Astrocyte (in vitro differentiated cells and primary cell): ENCODE measurements at regions not wholly inside any gene's neighbourhood (a gene's known extent, or its start where the extent isn't known, plus 50 kb on each side); places are given as distances from the start of the nearest gene placed in this dataset.

Source experiments
- DNase-seq: peaks from one replicate; pipeline ENCODE4 v3.0.0-alpha.2; 2010; ENCODE audit warnings: low read depth
- FAIRE-seq: peaks from 2 replicates; lab custom pipeline; 2011; peaks lifted over from hg19 to GRCh38; lab: Jason Lieb, UNC
- H2AFZ ChIP-seq: 2 replicates; pipeline ENCODE4 v1.6.0; 2012; ENCODE audit warnings: low read depth, low read length, inconsistent platforms
- H3K27ac ChIP-seq: 2 replicates; pipeline ENCODE4 v1.5.1; 2011; ENCODE audit warnings: low read depth, low read length, inconsistent platforms
- H3K27me3 ChIP-seq: 2 replicates; pipeline ENCODE4 v1.6.0; 2011; ENCODE audit warnings: low read length, inconsistent platforms; ENCODE audit not compliant: insufficient read depth
- H3K36me3 ChIP-seq: 2 replicates; pipeline ENCODE4 v1.5.1; 2011; ENCODE audit warnings: low read length, inconsistent platforms; ENCODE audit not compliant: insufficient read depth
- H3K4me1 ChIP-seq: 2 replicates; pipeline ENCODE4 v1.5.1; 2011; ENCODE audit warnings: low read length, inconsistent platforms; ENCODE audit not compliant: insufficient read depth
- H3K4me2 ChIP-seq: 2 replicates; pipeline ENCODE4 v1.6.0; 2012; ENCODE audit warnings: low read length, inconsistent platforms
- H3K4me3 ChIP-seq: 2 replicates; pipeline ENCODE4 v1.5.1; 2011; ENCODE audit warnings: low read depth, mild to moderate bottlenecking, low read length, inconsistent platforms; ENCODE audit not compliant: insufficient read depth
- H3K79me2 ChIP-seq: 2 replicates; pipeline ENCODE4 v1.6.0; 2012; ENCODE audit warnings: mild to moderate bottlenecking, low read length, inconsistent platforms; ENCODE audit not compliant: insufficient read depth
- H3K9ac ChIP-seq: 2 replicates; pipeline ENCODE4 v1.6.0; 2012; ENCODE audit warnings: mild to moderate bottlenecking, low read length, inconsistent platforms
- H3K9me3 ChIP-seq: 2 replicates; pipeline ENCODE4 v1.5.1; 2012; ENCODE audit warnings: low read depth, mild to moderate bottlenecking, low read length, inconsistent platforms; ENCODE audit not compliant: insufficient read depth
- H4K20me1 ChIP-seq: 2 replicates; pipeline ENCODE4 v1.6.0; 2012; ENCODE audit warnings: low read length, inconsistent platforms; ENCODE audit not compliant: insufficient read depth
- H3K27ac Mint-ChIP-seq: one replicate; pipeline ENCODE4 v1.8.0; 2021; ENCODE audit warnings: mild to moderate bottlenecking, mixed read lengths; ENCODE audit not compliant: unreplicated experiment
- H3K27me3 Mint-ChIP-seq: one replicate; pipeline ENCODE4 v1.8.0; 2021; ENCODE audit warnings: low read depth, mixed read lengths; ENCODE audit not compliant: unreplicated experiment
- H3K36me3 Mint-ChIP-seq: one replicate; pipeline ENCODE4 v1.8.0; 2021; ENCODE audit warnings: low read depth, mixed read lengths; ENCODE audit not compliant: unreplicated experiment
- H3K4me1 Mint-ChIP-seq: one replicate; pipeline ENCODE4 v1.8.0; 2021; ENCODE audit warnings: low read depth, mixed read lengths; ENCODE audit not compliant: unreplicated experiment
- H3K4me3 Mint-ChIP-seq: one replicate; pipeline ENCODE4 v1.8.0; 2021; ENCODE audit warnings: mild to moderate bottlenecking, moderate library complexity, mixed read lengths; ENCODE audit not compliant: unreplicated experiment
- H3K9me3 Mint-ChIP-seq: one replicate; pipeline ENCODE4 v1.8.0; 2021; ENCODE audit warnings: mild to moderate bottlenecking, mixed read lengths; ENCODE audit not compliant: unreplicated experiment
- EZH2 ChIP-seq: IDR thresholded peaks from 2 replicates; pipeline ENCODE4 v1.6.1; 2012; ENCODE audit warnings: mild to moderate bottlenecking, low read length, inconsistent platforms; ENCODE audit not compliant: insufficient read depth
- TF ChIP-seq, protein P1 (sequence below): IDR thresholded peaks from 2 replicates; pipeline ENCODE4 v1.5.1; 2011; ENCODE audit warnings: low read depth, mild to moderate bottlenecking, inconsistent platforms, low read length, moderate library complexity; ENCODE audit not compliant: insufficient read depth

DNA sequence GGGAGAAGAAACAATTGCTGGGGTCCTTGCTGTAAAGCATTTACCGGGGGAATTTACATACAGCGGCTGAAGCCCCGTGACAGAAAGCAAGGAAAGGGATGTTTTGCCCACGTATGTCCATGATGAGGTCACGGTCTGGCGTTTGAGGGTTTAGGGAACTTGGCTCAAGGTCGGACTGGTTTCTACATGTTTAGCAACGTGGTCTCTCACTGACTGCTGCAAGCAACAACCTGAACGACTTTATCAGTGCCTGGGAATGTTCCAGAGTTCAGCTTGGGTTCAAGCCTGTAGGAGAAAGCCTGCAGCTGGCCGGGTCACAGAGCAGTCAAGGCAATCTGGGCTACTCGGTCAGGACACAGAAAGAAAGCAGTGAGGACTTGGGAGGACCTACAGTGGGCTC lies 323.3 kb downstream of the AJAP1 start:
- no peak for TF ChIP-seq EZH2
- TF ChIP-seq, protein P1, sequence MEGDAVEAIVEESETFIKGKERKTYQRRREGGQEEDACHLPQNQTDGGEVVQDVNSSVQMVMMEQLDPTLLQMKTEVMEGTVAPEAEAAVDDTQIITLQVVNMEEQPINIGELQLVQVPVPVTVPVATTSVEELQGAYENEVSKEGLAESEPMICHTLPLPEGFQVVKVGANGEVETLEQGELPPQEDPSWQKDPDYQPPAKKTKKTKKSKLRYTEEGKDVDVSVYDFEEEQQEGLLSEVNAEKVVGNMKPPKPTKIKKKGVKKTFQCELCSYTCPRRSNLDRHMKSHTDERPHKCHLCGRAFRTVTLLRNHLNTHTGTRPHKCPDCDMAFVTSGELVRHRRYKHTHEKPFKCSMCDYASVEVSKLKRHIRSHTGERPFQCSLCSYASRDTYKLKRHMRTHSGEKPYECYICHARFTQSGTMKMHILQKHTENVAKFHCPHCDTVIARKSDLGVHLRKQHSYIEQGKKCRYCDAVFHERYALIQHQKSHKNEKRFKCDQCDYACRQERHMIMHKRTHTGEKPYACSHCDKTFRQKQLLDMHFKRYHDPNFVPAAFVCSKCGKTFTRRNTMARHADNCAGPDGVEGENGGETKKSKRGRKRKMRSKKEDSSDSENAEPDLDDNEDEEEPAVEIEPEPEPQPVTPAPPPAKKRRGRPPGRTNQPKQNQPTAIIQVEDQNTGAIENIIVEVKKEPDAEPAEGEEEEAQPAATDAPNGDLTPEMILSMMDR = no peak
- DNase-seq (no peak), FAIRE-seq (no peak)
- peaks cover 27% of the 10 kb centered on the region for H3K27me3 Mint-ChIP-seq
- Histone ChIP-seq H3K4me3 (no peak overlapping the region), H3K9ac (no peak overlapping the region), H3K4me1 (no peaks in the 10 kb centered on the region), H3K36me3 (no peaks in the 10 kb centered on the region), H3K27me3 (no peaks in the 10 kb centered on the region), H3K4me2 (no peak overlapping the region), H2AFZ (no peak overlapping the region), H4K20me1 (no peaks in the 10 kb centered on the region), H3K27ac (no peak overlapping the region), H3K9me3 (peaks cover 5% of the 10 kb centered on the region), H3K79me2 (no peaks in the 10 kb centered on the region)
- no peak overlapping the region for H3K4me3 Mint-ChIP-seq
- no peaks in the 10 kb centered on the region for H3K9me3 Mint-ChIP-seq
- no peaks in the 10 kb centered on the region for H3K36me3 Mint-ChIP-seq
- H3K27ac Mint-ChIP-seq = no peak overlapping the region
- H3K4me1 Mint-ChIP-seq = no peaks in the 10 kb centered on the region

DNA sequence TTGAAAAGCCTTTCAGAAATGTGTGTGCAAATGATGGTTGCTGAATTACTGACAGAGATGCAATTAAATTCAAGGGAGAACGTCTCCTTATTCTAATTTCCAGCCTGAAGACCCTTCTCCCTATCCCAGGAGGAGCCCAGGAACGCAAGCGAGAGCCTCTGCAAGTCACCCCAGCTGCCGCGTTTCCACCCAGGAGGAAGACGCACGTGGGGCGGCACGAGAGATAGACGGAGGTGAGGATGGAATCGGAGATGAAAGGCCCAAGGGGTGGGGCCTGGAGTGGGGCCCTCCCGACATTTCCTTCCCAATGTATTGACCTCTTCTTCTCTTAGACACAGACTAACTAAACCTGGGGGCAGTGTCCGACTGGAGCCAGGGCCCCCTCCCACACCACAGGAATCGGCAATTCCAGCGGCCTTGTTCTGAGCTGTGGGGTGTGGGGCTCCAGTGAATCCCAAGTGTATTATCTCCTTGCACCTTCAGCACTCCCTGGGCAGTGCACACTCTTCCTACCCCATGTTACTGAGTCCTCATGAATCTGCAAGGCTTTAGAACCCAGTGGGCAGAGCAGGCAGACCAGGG lies 322.5 kb downstream of the AJAP1 start:
- DNase-seq (no peak), FAIRE-seq (no peak)
- H3K4me3 Mint-ChIP-seq = no peak overlapping the region
- no peaks in the 10 kb centered on the region for H3K4me1 ChIP-seq
- H3K4me3 ChIP-seq = no peak overlapping the region
- H3K79me2 ChIP-seq = no peaks in the 10 kb centered on the region
- H3K27ac ChIP-seq = no peak overlapping the region
- no peak overlapping the region for H2AFZ ChIP-seq
- no peaks in the 10 kb centered on the region for H3K4me1 Mint-ChIP-seq
- H3K9me3 Mint-ChIP-seq = no peaks in the 10 kb centered on the region
- H3K36me3 Mint-ChIP-seq = no peaks in the 10 kb centered on the region
- H4K20me1 ChIP-seq = no peaks in the 10 kb centered on the region
- H3K27me3 ChIP-seq = no peaks in the 10 kb centered on the region
- H3K27me3 Mint-ChIP-seq = peaks cover 27% of the 10 kb centered on the region
- no peak overlapping the region for H3K4me2 ChIP-seq
- no peak overlapping the region for H3K27ac Mint-ChIP-seq
- no peak for TF ChIP-seq EZH2
- TF ChIP-seq, protein P1 = no peak
- H3K9ac ChIP-seq = no peak overlapping the region
- H3K36me3 ChIP-seq = no peaks in the 10 kb centered on the region
- peaks cover 5% of the 10 kb centered on the region for H3K9me3 ChIP-seq

DNA sequence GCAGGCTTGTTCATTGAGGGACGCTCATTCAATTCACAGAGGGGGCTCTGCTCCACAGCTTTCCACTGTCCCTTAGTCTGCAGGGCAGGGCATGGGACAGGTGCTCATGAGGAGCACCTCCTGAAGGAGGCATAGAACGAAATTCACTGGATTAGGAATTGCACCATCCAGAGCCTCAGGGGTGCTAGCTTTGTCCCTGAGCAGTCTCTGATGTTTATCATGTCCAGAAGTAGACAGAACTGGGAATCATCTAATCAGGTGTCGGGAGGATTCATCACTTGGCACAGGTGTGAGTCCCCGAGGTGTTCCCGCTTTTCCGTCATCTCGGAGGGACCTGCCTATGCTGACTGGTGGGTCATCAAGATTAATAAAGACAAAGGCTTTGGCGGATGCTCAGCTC lies 321.4 kb downstream of the AJAP1 start:
- Histone ChIP-seq H2AFZ (no peak overlapping the region), H3K4me1 (no peaks in the 10 kb centered on the region), H3K27me3 (no peaks in the 10 kb centered on the region), H3K9me3 (peaks cover 11% of the 10 kb centered on the region), H4K20me1 (no peaks in the 10 kb centered on the region), H3K4me2 (no peak overlapping the region), H3K79me2 (no peaks in the 10 kb centered on the region), H3K36me3 (no peaks in the 10 kb centered on the region), H3K27ac (no peak overlapping the region), H3K9ac (no peak overlapping the region), H3K4me3 (no peak overlapping the region)
- H3K27me3 Mint-ChIP-seq = peaks cover 24% of the 10 kb centered on the region
- TF ChIP-seq, protein P1 = no peak
- no peak for TF ChIP-seq EZH2
- no peak for DNase-seq
- no peak for FAIRE-seq
- H3K4me3 Mint-ChIP-seq = no peak overlapping the region
- H3K36me3 Mint-ChIP-seq = no peaks in the 10 kb centered on the region
- no peaks in the 10 kb centered on the region for H3K9me3 Mint-ChIP-seq
- H3K4me1 Mint-ChIP-seq = no peaks in the 10 kb centered on the region
- H3K27ac Mint-ChIP-seq = no peak overlapping the region
